ENCODE measurements at regions not wholly inside any gene's neighbourhood (a gene's known extent, or its start where the extent isn't known, plus 50 kb on each side); places are given as distances from the start of the nearest gene placed in this dataset.

- TF ChIP-seq THAP7 (CRISPR knock-in tag; IDR thresholded peaks at IDR 0.05) (0 out of 2 replicates have a peak, but pooled peaks have one; percentile 36), CREB5 (CRISPR knock-in tag; IDR thresholded peaks at IDR 0.05) (peak; percentile 71; the same call in 1 of the 2 replicates), BRD9 (IDR thresholded peaks at IDR 0.05; ENCODE audit: low read depth, partially characterized antibody) (peak; percentile 22), GTF3C2 (IDR thresholded peaks at IDR 0.05; ENCODE audit: borderline replicate concordance, extremely low read depth, insufficient read length) (no peak), CUX1 (CRISPR knock-in tag; IDR thresholded peaks at IDR 0.05) (0 out of 2 replicates have a peak, but pooled peaks have one; percentile 31), ZBTB1 (CRISPR knock-in tag; IDR thresholded peaks at IDR 0.05; ENCODE audit: borderline replicate concordance, low read depth) (no peak), ZBTB11 (CRISPR knock-in tag; IDR thresholded peaks at IDR 0.05) (peak in 1 of 3 experiments; percentile 40; a peak in 1 of 6 replicates), THRB (CRISPR knock-in tag; conservative IDR thresholded peaks at IDR 0.05) (peak; percentile 73; the same call in 1 of the 2 replicates), CHD1 (IDR thresholded peaks at IDR 0.05; ENCODE audit: low read length) (peak; percentile 86), TBL1XR1 (IDR thresholded peaks at IDR 0.05; ENCODE audit: low read length in 2 of 2) (no peak), ZNF707 (CRISPR knock-in tag; conservative IDR thresholded peaks at IDR 0.05) (no peak)
Observed at GRCh38 chr6:67887419-67887746, 747.7 kb upstream of the ADGRB3 start (continued).

Measured in K562 (cell line).